ENCODE measurements at regions not wholly inside any gene's neighbourhood (a gene's known extent, or its start where the extent isn't known, plus 50 kb on each side); places are given as distances from the start of the nearest gene placed in this dataset.
A peak's percentile ranks its signal among the peaks of the same experiment; 100 is the strongest.
"Not testable (repeated sequence)": the region's sequence is repeated elsewhere in the genome, so short reads cannot be mapped to it uniquely, and the experiment has no call there.

- intact Hi-C loops (cut with DNase I); ATAC-seq; DNase-seq (ENCODE audit: low spot score): not testable (repeated sequence)
Observed at GRCh38 chr9:61628951-61629350, 439.1 kb downstream of the SPATA31A7 start.

- intact Hi-C loops (cut with DNase I): no loop called here
- DNase-seq (ENCODE audit: low spot score): no peak
- no peak for ATAC-seq
Observed at GRCh38 chr9:61634192-61634591, 444.4 kb downstream of the SPATA31A7 start.

- DNase-seq (ENCODE audit: low spot score); intact Hi-C loops (cut with DNase I); ATAC-seq: not testable (repeated sequence)
Observed at GRCh38 chr9:61664232-61664631, 474.4 kb downstream of the SPATA31A7 start.

GRCh38 chr9:61665330-61665751 lies 475.5 kb downstream of the SPATA31A7 start:
- DNase-seq (ENCODE audit: low spot score) (no peak), ATAC-seq (no peak)
- intact Hi-C loops (cut with DNase I): no loop called here

- no peak for DNase-seq (ENCODE audit: low spot score)
- ATAC-seq: no peak
- intact Hi-C loops (cut with DNase I): no loop called here
Observed at GRCh38 chr9:61665829-61666228, 476.0 kb downstream of the SPATA31A7 start.

- intact Hi-C loops (cut with DNase I): no loop called here
- no peak for ATAC-seq
- no peak for DNase-seq (ENCODE audit: low spot score)
Observed at GRCh38 chr9:61666310-61666709, 476.5 kb downstream of the SPATA31A7 start.

- intact Hi-C loops (cut with DNase I): no loop called here
- DNase-seq (ENCODE audit: low spot score) (peak; percentile 42), ATAC-seq (no peak)
Observed at GRCh38 chr9:61666849-61667371, 477.1 kb downstream of the SPATA31A7 start.

GRCh38 chr9:61667559-61668121 lies 477.8 kb downstream of the SPATA31A7 start:
- intact Hi-C loops (cut with DNase I): no loop called here
- ATAC-seq (no peak), DNase-seq (ENCODE audit: low spot score) (no peak)

- DNase-seq (ENCODE audit: low spot score); ATAC-seq; intact Hi-C loops (cut with DNase I): not testable (repeated sequence)
Observed at GRCh38 chr9:61668201-61668600, 478.4 kb downstream of the SPATA31A7 start.

- intact Hi-C loops (cut with DNase I): no loop called here
- ATAC-seq: no peak
- peak; percentile 18 for DNase-seq (ENCODE audit: low spot score)
Observed at GRCh38 chr9:61668846-61669245, 479.0 kb downstream of the SPATA31A7 start.

- ATAC-seq: no peak
- DNase-seq (ENCODE audit: low spot score): peak; percentile 39
- intact Hi-C loops (cut with DNase I): no loop called here
Observed at GRCh38 chr9:61669352-61669751, 479.5 kb downstream of the SPATA31A7 start.

- intact Hi-C loops (cut with DNase I); ATAC-seq: not testable (repeated sequence)
- peak; percentile 36 for DNase-seq (ENCODE audit: low spot score)
Observed at GRCh38 chr9:61669831-61670505, 480.1 kb downstream of the SPATA31A7 start.

- ATAC-seq (no peak), DNase-seq (ENCODE audit: low spot score) (peak; percentile 25)
- intact Hi-C loops (cut with DNase I): no loop called here
Observed at GRCh38 chr9:61670616-61671015, 480.8 kb downstream of the SPATA31A7 start.

GRCh38 chr9:61671276-61671973 lies 481.6 kb downstream of the SPATA31A7 start:
- intact Hi-C loops (cut with DNase I): no loop called here
- no peak for ATAC-seq
- peak; percentile 55 for DNase-seq (ENCODE audit: low spot score)

GRCh38 chr9:61672107-61672541 lies 482.3 kb downstream of the SPATA31A7 start:
- intact Hi-C loops (cut with DNase I); ATAC-seq: not testable (repeated sequence)
- DNase-seq (ENCODE audit: low spot score): peak; percentile 62

GRCh38 chr9:61672645-61673167 lies 482.9 kb downstream of the SPATA31A7 start:
- peak; percentile 17 for DNase-seq (ENCODE audit: low spot score)
- intact Hi-C loops (cut with DNase I); ATAC-seq: not testable (repeated sequence)

GRCh38 chr9:61673247-61673646 lies 483.4 kb downstream of the SPATA31A7 start:
- peak; percentile 36 for DNase-seq (ENCODE audit: low spot score)
- intact Hi-C loops (cut with DNase I): no loop called here
- no peak for ATAC-seq

- intact Hi-C loops (cut with DNase I): no loop called here
- DNase-seq (ENCODE audit: low spot score): peak; percentile 38
- no peak for ATAC-seq
Observed at GRCh38 chr9:61673664-61674381, 484.0 kb downstream of the SPATA31A7 start.

GRCh38 chr9:61674465-61674864 lies 484.6 kb downstream of the SPATA31A7 start:
- DNase-seq (ENCODE audit: low spot score) (peak; percentile 31), ATAC-seq (no peak)
- intact Hi-C loops (cut with DNase I): no loop called here
